ENCODE measurements at regions not wholly inside any gene's neighbourhood (a gene's known extent, or its start where the extent isn't known, plus 50 kb on each side); places are given as distances from the start of the nearest gene placed in this dataset.
A peak's percentile ranks its signal among the peaks of the same experiment; 100 is the strongest.

DNA sequence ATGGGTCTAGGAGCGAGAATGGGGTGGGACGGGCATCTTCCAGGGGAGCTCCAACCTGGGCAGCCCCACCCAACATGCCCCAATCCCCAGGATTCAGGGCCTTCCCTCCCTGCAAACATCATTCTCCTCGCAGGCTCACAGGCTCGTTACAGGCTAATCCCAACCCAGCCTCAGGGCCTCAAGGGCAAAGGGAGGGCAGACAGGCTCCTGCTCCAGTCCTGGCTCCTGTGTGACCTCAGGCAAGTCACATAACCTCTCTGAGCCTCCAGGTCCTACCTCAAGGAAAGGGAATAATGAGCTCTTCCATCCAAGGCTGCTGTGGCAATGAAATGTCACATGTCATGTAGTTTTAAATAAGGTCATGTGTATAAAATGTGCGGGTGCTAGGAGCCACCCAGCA, 186.5 kb upstream of the TNRC6C start:
- H3K9me3 ChIP-seq: no peaks in the 10 kb centered on the region
- DNase-seq: no peak
- H3K4me1 ChIP-seq: peaks cover 0 to 20% (median 11%) of the 10 kb centered on the region in 4 donors
- TF ChIP-seq POLR2A (IDR thresholded peaks at IDR 0.05) (no peak), EP300 (IDR thresholded peaks at IDR 0.05) (no peak), POLR2AphosphoS5 (IDR thresholded peaks at IDR 0.05) (no peak)
- TF ChIP-seq, protein P1, sequence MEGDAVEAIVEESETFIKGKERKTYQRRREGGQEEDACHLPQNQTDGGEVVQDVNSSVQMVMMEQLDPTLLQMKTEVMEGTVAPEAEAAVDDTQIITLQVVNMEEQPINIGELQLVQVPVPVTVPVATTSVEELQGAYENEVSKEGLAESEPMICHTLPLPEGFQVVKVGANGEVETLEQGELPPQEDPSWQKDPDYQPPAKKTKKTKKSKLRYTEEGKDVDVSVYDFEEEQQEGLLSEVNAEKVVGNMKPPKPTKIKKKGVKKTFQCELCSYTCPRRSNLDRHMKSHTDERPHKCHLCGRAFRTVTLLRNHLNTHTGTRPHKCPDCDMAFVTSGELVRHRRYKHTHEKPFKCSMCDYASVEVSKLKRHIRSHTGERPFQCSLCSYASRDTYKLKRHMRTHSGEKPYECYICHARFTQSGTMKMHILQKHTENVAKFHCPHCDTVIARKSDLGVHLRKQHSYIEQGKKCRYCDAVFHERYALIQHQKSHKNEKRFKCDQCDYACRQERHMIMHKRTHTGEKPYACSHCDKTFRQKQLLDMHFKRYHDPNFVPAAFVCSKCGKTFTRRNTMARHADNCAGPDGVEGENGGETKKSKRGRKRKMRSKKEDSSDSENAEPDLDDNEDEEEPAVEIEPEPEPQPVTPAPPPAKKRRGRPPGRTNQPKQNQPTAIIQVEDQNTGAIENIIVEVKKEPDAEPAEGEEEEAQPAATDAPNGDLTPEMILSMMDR (IDR thresholded peaks at IDR 0.05): no peak
- H3K27me3 ChIP-seq: no peaks in the 10 kb centered on the region
- H3K36me3 ChIP-seq: no peaks in the 10 kb centered on the region
- no peak overlapping the region for H3K27ac ChIP-seq
- WGBS, 5 donors: 67 to 89% (median 82%) methylated on average over 5 of the region's 5 CpGs
- intact Hi-C loops (cut with DNase I; ENCODE audit: low total_unique reads): loop anchor here (10.0 kb wide), 1 partner anchor 243 kb away; no protein-coding TSS in a partner anchor
- no peak overlapping the region for H3K4me3 ChIP-seq

DNA sequence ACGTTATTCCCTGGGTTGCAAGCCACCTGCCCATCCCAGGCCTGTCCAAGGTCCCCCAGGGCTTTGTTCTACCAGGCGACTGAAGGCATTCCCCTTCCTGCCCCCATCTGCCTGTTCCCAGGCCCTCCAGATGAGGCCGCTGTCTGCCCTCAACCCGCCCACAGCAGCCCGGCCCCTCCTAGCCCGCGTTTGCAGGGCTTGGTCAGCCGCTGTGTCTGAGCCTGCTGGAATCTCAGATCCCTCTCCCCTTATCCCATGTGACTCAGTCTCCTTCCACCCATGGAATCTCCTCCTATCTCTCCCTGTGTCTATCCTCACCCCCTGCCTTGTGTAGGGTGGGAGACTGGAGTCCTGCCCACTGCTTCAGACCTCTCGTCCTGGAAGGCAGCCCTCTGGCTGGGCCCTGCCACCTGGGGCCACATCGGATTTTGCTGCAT, 186.0 kb upstream of the TNRC6C start:
- peaks cover 0 to 20% (median 11%) of the 10 kb centered on the region in 4 donors for H3K4me1 ChIP-seq
- H3K27me3 ChIP-seq: no peaks in the 10 kb centered on the region
- WGBS, 5 donors: 19 to 42% (median 20%) methylated on average over 10 of the region's 10 CpGs
- no peaks in the 10 kb centered on the region for H3K9me3 ChIP-seq
- intact Hi-C loops (cut with DNase I; ENCODE audit: low total_unique reads): loop anchor here (10.0 kb wide), 1 partner anchor 242 kb away; no protein-coding TSS in a partner anchor
- DNase-seq: peak; percentile 64 to 76
- no peak overlapping the region for H3K4me3 ChIP-seq
- no peak overlapping the region for H3K27ac ChIP-seq
- H3K36me3 ChIP-seq: no peaks in the 10 kb centered on the region
- TF ChIP-seq EP300 (IDR thresholded peaks at IDR 0.05) (no peak), POLR2A (IDR thresholded peaks at IDR 0.05) (no peak), POLR2AphosphoS5 (IDR thresholded peaks at IDR 0.05) (no peak)
- TF ChIP-seq, protein P1 (IDR thresholded peaks at IDR 0.05): peak in 5 of 7 experiments; percentile 14 to 53 (median 28)

DNA sequence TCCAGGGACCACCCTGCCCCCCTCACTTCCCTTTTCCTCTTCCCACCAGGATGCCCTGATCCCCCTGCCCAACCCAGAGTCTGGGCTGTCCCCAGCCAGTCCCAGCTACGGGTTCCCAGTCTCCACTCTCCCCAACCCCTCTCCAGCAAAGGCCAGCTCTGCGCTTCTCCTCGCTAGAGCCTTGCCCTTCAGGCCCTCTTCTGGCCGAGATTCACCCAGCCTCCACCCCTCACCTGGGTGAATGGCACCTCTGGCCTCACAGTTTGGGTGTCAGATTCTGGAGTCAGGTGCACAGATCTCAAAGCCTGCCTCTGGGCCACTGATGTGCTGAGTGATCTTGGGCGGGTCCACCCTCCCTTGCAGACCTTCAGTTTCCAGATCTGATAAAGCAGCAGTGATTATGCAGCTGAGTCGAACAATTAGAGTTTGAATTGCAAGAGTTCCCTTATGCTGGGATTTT, 185.6 kb upstream of the TNRC6C start:
- 41 to 75% (median 45%) methylated on average over 5 to 6 of the region's 6 CpGs for WGBS, 5 donors
- H3K27me3 ChIP-seq: no peaks in the 10 kb centered on the region

DNA sequence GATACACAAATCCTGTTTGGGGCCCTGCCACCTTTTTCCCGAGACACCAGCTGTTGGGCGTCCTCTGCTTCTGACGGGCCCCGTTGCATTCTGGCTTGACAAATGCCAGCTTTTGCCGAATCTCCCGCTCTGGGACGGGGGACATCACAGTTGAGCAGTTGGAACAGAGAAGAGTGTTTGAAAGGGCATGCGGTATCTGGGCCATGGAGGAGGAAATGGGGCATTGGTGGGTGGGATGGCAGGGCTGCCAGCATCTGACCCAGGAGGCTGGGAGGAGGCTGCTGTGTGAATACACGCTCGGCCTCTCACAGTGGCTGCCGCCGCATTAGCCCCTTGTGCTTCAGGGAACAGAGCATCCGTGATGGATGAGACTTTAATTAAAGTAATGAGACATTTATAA, 184.3 kb upstream of the TNRC6C start:
- Histone ChIP-seq H3K27me3 (no peaks in the 10 kb centered on the region), H3K36me3 (no peaks in the 10 kb centered on the region), H3K9me3 (no peaks in the 10 kb centered on the region), H3K4me1 (peaks cover 0 to 10% (median 3%) of the 10 kb centered on the region in 4 donors), H3K27ac (no peak overlapping the region), H3K4me3 (no peak overlapping the region)
- no peak for DNase-seq
- intact Hi-C loops (cut with DNase I; ENCODE audit: low total_unique reads): loop anchor here (10.0 kb wide), 1 partner anchor 241 kb away; no protein-coding TSS in a partner anchor
- WGBS, 5 donors: 92 to 96% (median 93%) methylated on average over 12 to 13 of the region's 13 CpGs
- no peak for TF ChIP-seq POLR2AphosphoS5 (IDR thresholded peaks at IDR 0.05)
- no peak for TF ChIP-seq POLR2A (IDR thresholded peaks at IDR 0.05)
- TF ChIP-seq, protein P1 (IDR thresholded peaks at IDR 0.05): no peak
- TF ChIP-seq EP300 (IDR thresholded peaks at IDR 0.05): no peak

More for the DNA sequence above, 185.6 kb upstream of the TNRC6C start:
- Histone ChIP-seq H3K9me3 (no peaks in the 10 kb centered on the region), H3K4me1 (peaks cover 0 to 19% (median 10%) of the 10 kb centered on the region in 4 donors), H3K27ac (no peak overlapping the region), H3K36me3 (no peaks in the 10 kb centered on the region), H3K4me3 (no peak overlapping the region)
- no peak for TF ChIP-seq POLR2A (IDR thresholded peaks at IDR 0.05)
- no peak for TF ChIP-seq POLR2AphosphoS5 (IDR thresholded peaks at IDR 0.05)
- no peak for TF ChIP-seq EP300 (IDR thresholded peaks at IDR 0.05)
- TF ChIP-seq, protein P1 (IDR thresholded peaks at IDR 0.05): no peak
- intact Hi-C loops (cut with DNase I; ENCODE audit: low total_unique reads): loop anchor here (10.0 kb wide), 1 partner anchor 242 kb away; no protein-coding TSS in a partner anchor
- no peak for DNase-seq

Data from stomach (tissue), 8 donors.